Activated naive CD8-positive, alpha-beta T cell treated with anti-CD3 and anti-CD28 coated beads, Interleukin-2, amount 10 ng/mL, durations not matched to agents 7 days and 5 days (primary cell): ENCODE measurements at regions not wholly inside any gene's neighbourhood (a gene's known extent, or its start where the extent isn't known, plus 50 kb on each side); places are given as distances from the start of the nearest gene placed in this dataset.

Experiments used
- ATAC-seq: fragments of 150-1000 bp; cut with Tn5 transposase; one replicate; pipeline ENCODE4 v1.10.0; 2021; ENCODE audit warnings: low read depth, moderate library complexity
- POLR2A ChIA-PET: fragments of 350-600 bp; sonication (Branson Sonifier 250); formaldehyde crosslinking; loops from one replicate; lab custom pipeline; 2021; ENCODE audit warnings: antibody characterized with exemption; lab: Charles Lee
- DNase-seq: peaks from one replicate; pipeline ENCODE4 v3.0.0; 2021
- H3K27ac Mint-ChIP-seq: one replicate; pipeline ENCODE4 v1.8.0; 2022; ENCODE audit warnings: mild to moderate bottlenecking, mixed read lengths
- H3K27me3 Mint-ChIP-seq: one replicate; pipeline ENCODE4 v1.8.0; 2022; ENCODE audit warnings: mild to moderate bottlenecking, moderate library complexity, mixed read lengths
- H3K36me3 Mint-ChIP-seq: one replicate; pipeline ENCODE4 v1.8.0; 2021; ENCODE audit warnings: mild to moderate bottlenecking, mixed read lengths
- H3K4me1 Mint-ChIP-seq: one replicate; pipeline ENCODE4 v1.8.0; 2021; ENCODE audit warnings: mixed read lengths
- H3K4me3 Mint-ChIP-seq: one replicate; pipeline ENCODE4 v1.8.0; 2022; ENCODE audit warnings: mild to moderate bottlenecking, moderate library complexity, mixed read lengths
- H3K9me3 Mint-ChIP-seq: one replicate; pipeline ENCODE4 v1.8.0; 2021; ENCODE audit warnings: mixed read lengths

GRCh38 chr4:28334249-28334648 lies 1473.6 kb downstream of the STIM2 start:
- ATAC-seq (no peak), DNase-seq (no peak)
- Mint-ChIP-seq H3K4me3 (no peak overlapping the region), H3K9me3 (peaks cover 3% of the 10 kb centered on the region), H3K36me3 (no peaks in the 10 kb centered on the region), H3K4me1 (no peaks in the 10 kb centered on the region), H3K27ac (no peak overlapping the region), H3K27me3 (no peaks in the 10 kb centered on the region)
- POLR2A ChIA-PET: no interaction called here

DNA sequence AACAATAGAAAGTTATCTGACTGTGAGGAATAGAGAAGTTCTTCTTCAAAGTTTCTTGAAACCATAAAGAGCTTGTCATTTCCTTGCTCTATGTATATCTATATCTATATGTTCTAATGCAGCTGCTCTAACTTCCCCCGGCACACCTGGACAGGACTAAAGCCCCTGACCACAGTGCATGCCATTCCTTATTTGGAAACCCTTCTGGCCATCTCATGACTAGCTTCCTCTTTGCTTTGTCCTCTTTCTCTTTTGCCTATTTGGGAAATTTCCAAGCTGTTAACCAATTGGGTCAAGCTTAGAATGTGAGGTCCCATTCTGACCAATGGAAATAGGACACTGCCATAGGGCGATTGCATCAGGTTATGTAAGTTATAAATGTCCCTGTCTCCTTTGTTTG lies 1481.1 kb downstream of the STIM2 start:
- Mint-ChIP-seq H3K36me3 (no peaks in the 10 kb centered on the region), H3K27ac (no peak overlapping the region)
- no peak for DNase-seq

DNA sequence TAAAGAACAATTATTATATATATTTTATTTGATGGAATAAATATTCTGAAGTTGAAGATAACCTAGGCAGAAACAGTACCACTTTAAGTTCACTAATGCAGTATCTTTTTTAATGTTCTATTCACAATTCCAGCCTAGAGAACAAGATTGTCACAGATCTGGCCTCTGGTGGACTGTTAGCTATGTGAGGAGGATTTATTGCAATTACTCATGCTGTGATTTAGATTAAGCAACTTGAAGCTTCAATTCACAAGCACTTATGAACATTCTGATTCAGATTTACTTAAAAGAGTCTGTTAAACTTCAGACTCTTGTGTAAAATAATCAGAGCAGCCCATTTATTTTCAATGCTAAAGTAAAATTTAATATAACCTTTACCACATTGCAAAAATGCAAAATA lies 1489.8 kb downstream of the STIM2 start:
- DNase-seq (no peak), ATAC-seq (no peak)
- H3K27ac Mint-ChIP-seq: no peak overlapping the region
- H3K27me3 Mint-ChIP-seq: no peaks in the 10 kb centered on the region
- no peaks in the 10 kb centered on the region for H3K4me1 Mint-ChIP-seq
- peaks cover 2% of the 10 kb centered on the region for H3K9me3 Mint-ChIP-seq
- no peak overlapping the region for H3K4me3 Mint-ChIP-seq
- POLR2A ChIA-PET: no interaction called here
- no peaks in the 10 kb centered on the region for H3K36me3 Mint-ChIP-seq

More for the DNA sequence above, 1481.1 kb downstream of the STIM2 start:
- Mint-ChIP-seq H3K4me1 (no peaks in the 10 kb centered on the region), H3K9me3 (no peaks in the 10 kb centered on the region), H3K27me3 (no peaks in the 10 kb centered on the region), H3K4me3 (no peak overlapping the region)
- POLR2A ChIA-PET: no interaction called here
- no peak for ATAC-seq

DNA sequence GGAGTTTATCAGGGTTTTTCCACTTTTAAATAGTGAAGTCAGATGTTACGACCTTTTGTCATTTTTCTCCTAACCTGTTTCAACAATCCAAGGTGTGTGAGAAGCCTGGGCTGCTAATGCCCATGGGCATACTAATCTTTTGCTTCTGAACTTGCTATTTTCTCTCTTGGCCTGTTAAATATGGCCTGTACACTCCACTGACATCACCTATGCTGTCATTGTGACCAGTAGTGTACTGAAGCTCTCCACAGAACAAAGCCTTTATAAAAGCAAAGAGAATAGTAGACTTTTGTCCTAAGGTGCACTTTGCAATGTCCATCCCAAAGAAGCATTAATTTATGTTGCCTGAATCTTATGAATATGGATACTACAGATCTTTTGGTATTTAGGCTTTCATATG lies 1490.5 kb downstream of the STIM2 start:
- H3K4me1 Mint-ChIP-seq: no peaks in the 10 kb centered on the region
- peaks cover 3% of the 10 kb centered on the region for H3K9me3 Mint-ChIP-seq
- H3K27me3 Mint-ChIP-seq: no peaks in the 10 kb centered on the region
- no peaks in the 10 kb centered on the region for H3K36me3 Mint-ChIP-seq
- ATAC-seq: no peak
- POLR2A ChIA-PET: no interaction called here
- no peak overlapping the region for H3K4me3 Mint-ChIP-seq
- no peak for DNase-seq
- no peak overlapping the region for H3K27ac Mint-ChIP-seq

DNA sequence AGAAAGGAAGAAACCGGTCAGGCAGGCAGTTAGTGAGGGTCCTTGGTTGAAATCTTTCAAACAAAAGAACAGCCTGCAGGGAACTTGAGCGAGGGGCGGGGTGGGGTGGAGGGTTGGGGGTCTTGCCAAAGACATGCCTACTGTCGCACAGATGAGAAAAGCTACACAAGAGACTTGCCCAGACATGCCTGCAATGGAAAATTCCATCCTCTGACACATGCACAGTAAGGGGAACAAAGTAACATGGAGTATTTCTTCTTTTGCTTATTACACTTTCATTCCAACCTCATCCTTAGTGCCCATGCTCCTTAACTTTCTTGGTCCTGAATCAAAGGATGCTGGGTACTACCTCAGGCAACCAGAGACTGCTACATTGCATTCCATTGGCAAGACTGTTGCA lies 1491.2 kb downstream of the STIM2 start:
- Mint-ChIP-seq H3K9me3 (peaks cover 3% of the 10 kb centered on the region), H3K36me3 (no peaks in the 10 kb centered on the region), H3K4me3 (no peak overlapping the region), H3K27ac (no peak overlapping the region), H3K27me3 (no peaks in the 10 kb centered on the region), H3K4me1 (no peaks in the 10 kb centered on the region)
- DNase-seq (no peak), ATAC-seq (no peak)
- POLR2A ChIA-PET: no interaction called here

DNA sequence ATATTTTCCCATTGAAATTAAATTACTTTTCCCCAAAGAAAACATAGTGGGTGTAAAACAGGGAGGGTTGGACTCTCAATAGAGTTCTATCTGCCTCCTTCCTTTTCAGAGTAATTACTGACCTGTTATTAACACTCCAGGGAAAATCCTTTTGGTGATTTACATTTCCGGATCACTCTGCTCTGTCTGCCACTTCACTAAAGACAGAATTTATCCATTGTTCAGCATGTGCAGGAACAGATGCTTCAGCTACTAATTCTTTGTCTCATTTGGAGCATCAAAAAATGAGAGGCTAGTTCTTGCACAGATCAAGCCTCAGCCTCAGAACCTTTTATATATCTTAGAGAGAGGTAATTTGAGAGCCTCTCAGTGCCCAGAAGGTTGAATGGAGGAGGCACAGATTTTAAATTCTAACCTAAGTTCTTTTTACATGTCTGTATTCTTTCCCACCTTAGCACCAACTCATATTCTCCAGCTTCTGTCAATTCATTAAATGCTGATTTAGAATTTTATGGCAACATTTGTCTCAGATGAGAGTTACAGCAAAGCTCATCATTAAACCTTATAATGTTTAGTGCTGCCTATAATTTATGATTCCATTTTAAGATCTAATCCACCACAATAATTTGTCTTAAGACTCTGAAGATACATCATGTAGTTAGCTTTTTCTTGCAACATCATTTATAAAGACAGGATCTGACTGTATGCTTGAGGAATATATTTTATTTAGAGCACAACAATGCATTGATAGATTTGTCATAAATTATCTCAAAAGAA lies 1494.4 kb downstream of the STIM2 start:
- no peak for ATAC-seq
- H3K27ac Mint-ChIP-seq: no peak overlapping the region
- no peaks in the 10 kb centered on the region for H3K36me3 Mint-ChIP-seq
- H3K9me3 Mint-ChIP-seq: peaks cover 3% of the 10 kb centered on the region
- DNase-seq: no peak
- no peaks in the 10 kb centered on the region for H3K4me1 Mint-ChIP-seq
- POLR2A ChIA-PET: no interaction called here
- no peak overlapping the region for H3K4me3 Mint-ChIP-seq
- H3K27me3 Mint-ChIP-seq: no peaks in the 10 kb centered on the region

GRCh38 chr4:28357990-28358389 lies 1497.3 kb downstream of the STIM2 start:
- H3K36me3 Mint-ChIP-seq: no peaks in the 10 kb centered on the region
- POLR2A ChIA-PET: no interaction called here
- H3K9me3 Mint-ChIP-seq: peaks cover 2% of the 10 kb centered on the region
- no peak for DNase-seq
- ATAC-seq: no peak
- H3K27me3 Mint-ChIP-seq: no peaks in the 10 kb centered on the region
- H3K27ac Mint-ChIP-seq: no peak overlapping the region
- no peaks in the 10 kb centered on the region for H3K4me1 Mint-ChIP-seq
- H3K4me3 Mint-ChIP-seq: no peak overlapping the region

DNA sequence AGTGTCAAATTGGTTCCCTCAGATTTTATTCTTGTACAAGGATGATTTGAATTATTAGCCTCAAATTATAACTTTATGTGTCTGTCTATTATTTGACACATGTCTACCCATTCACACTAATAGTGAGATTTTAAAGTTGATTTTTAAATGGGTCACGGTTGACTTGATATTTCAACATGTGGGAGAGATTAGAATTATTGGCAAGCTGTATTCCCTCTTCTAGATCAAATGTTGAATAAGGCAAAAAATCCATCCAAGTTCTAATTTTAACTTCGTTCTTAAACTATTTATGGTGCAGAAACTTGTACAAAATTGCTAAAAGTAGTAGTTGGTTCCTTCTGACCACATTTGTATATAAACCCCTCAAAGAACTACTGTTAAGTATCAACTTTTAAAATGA lies 1498.0 kb downstream of the STIM2 start:
- no peak overlapping the region for H3K27ac Mint-ChIP-seq
- no peaks in the 10 kb centered on the region for H3K4me1 Mint-ChIP-seq
- no peak overlapping the region for H3K4me3 Mint-ChIP-seq
- peaks cover 2% of the 10 kb centered on the region for H3K9me3 Mint-ChIP-seq
- H3K27me3 Mint-ChIP-seq: no peaks in the 10 kb centered on the region
- H3K36me3 Mint-ChIP-seq: no peaks in the 10 kb centered on the region
- ATAC-seq (no peak), DNase-seq (no peak)
- POLR2A ChIA-PET: no interaction called here

DNA sequence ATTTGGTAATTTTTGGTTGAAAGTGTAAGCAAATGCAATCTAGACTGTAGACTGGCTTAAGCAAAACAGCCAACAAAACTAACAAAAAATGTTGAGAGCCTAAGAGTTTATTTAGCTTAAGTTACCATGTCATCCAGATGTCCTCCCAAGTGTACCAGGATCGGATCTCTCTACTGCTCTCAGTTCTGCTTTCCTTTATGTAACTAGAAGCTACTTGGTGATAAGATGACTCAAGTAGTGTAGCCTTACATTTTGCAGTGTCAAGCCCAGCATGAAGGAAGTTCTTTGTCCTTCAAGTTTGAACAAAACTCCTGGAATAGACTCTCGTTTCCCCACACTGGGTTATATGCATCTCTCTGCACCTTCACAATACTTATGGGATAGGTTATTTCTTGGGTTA lies 1500.0 kb downstream of the STIM2 start:
- Mint-ChIP-seq H3K9me3 (peaks cover 1% of the 10 kb centered on the region), H3K4me1 (no peaks in the 10 kb centered on the region), H3K27me3 (no peaks in the 10 kb centered on the region), H3K27ac (no peak overlapping the region), H3K36me3 (no peaks in the 10 kb centered on the region), H3K4me3 (no peak overlapping the region)
- POLR2A ChIA-PET: no interaction called here
- ATAC-seq: no peak
- DNase-seq: no peak

- H3K27me3 Mint-ChIP-seq: no peaks in the 10 kb centered on the region
- no peak for ATAC-seq
- peaks cover 1% of the 10 kb centered on the region for H3K9me3 Mint-ChIP-seq
- no peak overlapping the region for H3K27ac Mint-ChIP-seq
- H3K4me1 Mint-ChIP-seq: no peaks in the 10 kb centered on the region
- no peak for DNase-seq
- no peak overlapping the region for H3K4me3 Mint-ChIP-seq
- POLR2A ChIA-PET: no interaction called here
- no peaks in the 10 kb centered on the region for H3K36me3 Mint-ChIP-seq
These were observed 1501.5 kb downstream of the STIM2 start for GRCh38 chr4:28362169-28362568.

GRCh38 chr4:28369499-28369898 lies 1508.9 kb downstream of the STIM2 start:
- DNase-seq (no peak), ATAC-seq (no peak)
- Mint-ChIP-seq H3K27ac (no peak overlapping the region), H3K27me3 (no peaks in the 10 kb centered on the region), H3K36me3 (no peaks in the 10 kb centered on the region), H3K9me3 (peaks cover 3% of the 10 kb centered on the region), H3K4me3 (no peak overlapping the region), H3K4me1 (no peaks in the 10 kb centered on the region)
- POLR2A ChIA-PET: no interaction called here

GRCh38 chr4:28373191-28373590 lies 1512.5 kb downstream of the STIM2 start:
- Mint-ChIP-seq H3K4me3 (no peak overlapping the region), H3K27ac (no peak overlapping the region), H3K27me3 (no peaks in the 10 kb centered on the region), H3K4me1 (no peaks in the 10 kb centered on the region), H3K9me3 (peaks cover 2% of the 10 kb centered on the region), H3K36me3 (no peaks in the 10 kb centered on the region)
- no peak for ATAC-seq
- POLR2A ChIA-PET: no interaction called here
- DNase-seq: no peak

DNA sequence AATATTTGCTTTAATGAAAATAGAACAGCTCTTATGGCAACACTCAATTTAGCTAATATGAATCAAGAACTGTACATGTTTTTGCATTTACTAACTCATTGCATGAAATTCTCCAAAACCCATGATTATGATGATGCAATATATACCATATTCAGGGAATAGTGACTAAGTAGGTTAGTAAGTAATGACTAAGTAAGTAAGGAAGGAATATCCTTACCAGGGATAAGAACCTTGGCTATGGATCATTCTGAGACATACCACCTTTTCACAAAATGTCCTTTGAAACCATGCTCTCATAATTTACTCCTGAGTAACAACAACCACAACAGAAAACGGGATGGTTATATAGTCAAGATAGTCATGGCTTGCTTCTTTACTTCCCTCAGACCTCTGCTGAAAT lies 1513.0 kb downstream of the STIM2 start:
- no peak overlapping the region for H3K4me3 Mint-ChIP-seq
- ATAC-seq: no peak
- POLR2A ChIA-PET: no interaction called here
- H3K4me1 Mint-ChIP-seq: no peaks in the 10 kb centered on the region
- no peak for DNase-seq
- H3K27me3 Mint-ChIP-seq: no peaks in the 10 kb centered on the region
- H3K36me3 Mint-ChIP-seq: no peaks in the 10 kb centered on the region
- H3K9me3 Mint-ChIP-seq: peaks cover 2% of the 10 kb centered on the region
- H3K27ac Mint-ChIP-seq: no peak overlapping the region

- Mint-ChIP-seq H3K4me3 (no peak overlapping the region), H3K4me1 (no peaks in the 10 kb centered on the region), H3K27me3 (no peaks in the 10 kb centered on the region), H3K27ac (no peak overlapping the region), H3K9me3 (peaks cover 2% of the 10 kb centered on the region), H3K36me3 (no peaks in the 10 kb centered on the region)
- DNase-seq: no peak
- POLR2A ChIA-PET: no interaction called here
- no peak for ATAC-seq
These were observed 1517.6 kb downstream of the STIM2 start for GRCh38 chr4:28378109-28378830.
